ENCODE measurements at regions not wholly inside any gene's neighbourhood (a gene's known extent, or its start where the extent isn't known, plus 50 kb on each side); places are given as distances from the start of the nearest gene placed in this dataset.

- Histone ChIP-seq H3K79me2 (ENCODE audit: control insufficient read depth, insufficient read depth, low read length, poor library complexity) (no peaks in the 10 kb centered on the region), H4K12ac (ENCODE audit: low read depth, low read length) (no peak overlapping the region), H3K9ac (ENCODE audit: low read length) (no peak overlapping the region), H4K8ac (ENCODE audit: low read depth, low read length) (no peak overlapping the region), H3K4ac (ENCODE audit: low read depth, low read length) (no peak overlapping the region), H3K14ac (ENCODE audit: low read length) (no peak overlapping the region), H3K23ac (ENCODE audit: low read length) (no peak overlapping the region), H2BK5ac (ENCODE audit: low read depth, low read length, poor library complexity) (no peak overlapping the region), H2AFZ (ENCODE audit: insufficient read depth, low read length, poor library complexity) (no peak overlapping the region), H4K91ac (ENCODE audit: low read depth, low read length) (no peak overlapping the region), H3K27me3 (ENCODE audit: insufficient read depth, low read length) (no peaks in the 10 kb centered on the region), H3K36me3 (ENCODE audit: control insufficient read depth in 1 of 2, insufficient read depth in 2 of 2, low read length in 2 of 2) (no peaks in the 10 kb centered on the region), H3K18ac (ENCODE audit: low read length) (no peak overlapping the region), H2BK12ac (ENCODE audit: low read length) (no peak overlapping the region), H2BK120ac (ENCODE audit: insufficient read depth, low read length, poor library complexity) (no peak overlapping the region), H3K4me2 (ENCODE audit: low read length) (no peak overlapping the region), H2AK5ac (ENCODE audit: low read length) (no peak overlapping the region), H3K4me3 (ENCODE audit: low read depth, low read length) (no peak overlapping the region), H3K27ac (ENCODE audit: low read depth, low read length) (no peak overlapping the region), H3K9me3 (ENCODE audit: insufficient read depth, low read depth, low read length) (peaks cover 2% of the 10 kb centered on the region), H3K79me1 (ENCODE audit: low read length) (peaks cover 34% of the 10 kb centered on the region), H3K4me1 (ENCODE audit: control insufficient read depth in 1 of 2, insufficient read depth in 2 of 2, low read length in 2 of 2) (peaks cover 8 to 12% of the 10 kb centered on the region in 2 experiments)
- peak in 1 of 2 donors; percentile 51 for DNase-seq
These were observed 131.1 kb upstream of the TTC29 start for GRCh38 chr4:147076728-147077127.

- peaks cover 8 to 12% of the 10 kb centered on the region in 2 experiments for H3K4me1 ChIP-seq (ENCODE audit: control insufficient read depth in 1 of 2, insufficient read depth in 2 of 2, low read length in 2 of 2)
- H3K9ac ChIP-seq (ENCODE audit: low read length): no peak overlapping the region
- no peak overlapping the region for H3K14ac ChIP-seq (ENCODE audit: low read length)
These were observed 132.7 kb upstream of the TTC29 start for GRCh38 chr4:147078362-147078761.

GRCh38 chr4:147078875-147079658 is 133.4 kb upstream of the TTC29 start:
- peak overlapping the region; percentile 85 for H3K14ac ChIP-seq (ENCODE audit: low read length)

More at GRCh38 chr4:147078362-147078761, 132.7 kb upstream of the TTC29 start:
- peak overlapping the region; percentile 65 for H3K4ac ChIP-seq (ENCODE audit: low read depth, low read length)
- DNase-seq: peak in 1 of 2 donors; percentile 51
- H2BK120ac ChIP-seq (ENCODE audit: insufficient read depth, low read length, poor library complexity): peak overlapping the region; percentile 79
- no peaks in the 10 kb centered on the region for H3K9me3 ChIP-seq (ENCODE audit: insufficient read depth, low read depth, low read length)
- H3K23ac ChIP-seq (ENCODE audit: low read length): no peak overlapping the region
- no peak overlapping the region for H4K8ac ChIP-seq (ENCODE audit: low read depth, low read length)
- no peak overlapping the region for H4K91ac ChIP-seq (ENCODE audit: low read depth, low read length)
- H3K4me2 ChIP-seq (ENCODE audit: low read length): no peak overlapping the region
- H3K4me3 ChIP-seq (ENCODE audit: low read depth, low read length): no peak overlapping the region
- H3K36me3 ChIP-seq (ENCODE audit: control insufficient read depth in 1 of 2, insufficient read depth in 2 of 2, low read length in 2 of 2): no peaks in the 10 kb centered on the region
- H3K18ac ChIP-seq (ENCODE audit: low read length): no peak overlapping the region
- H2BK12ac ChIP-seq (ENCODE audit: low read length): no peak overlapping the region
- H3K27me3 ChIP-seq (ENCODE audit: insufficient read depth, low read length): no peaks in the 10 kb centered on the region
- H2AK5ac ChIP-seq (ENCODE audit: low read length): no peak overlapping the region
- H3K79me1 ChIP-seq (ENCODE audit: low read length): peaks cover 34% of the 10 kb centered on the region
- no peaks in the 10 kb centered on the region for H3K79me2 ChIP-seq (ENCODE audit: control insufficient read depth, insufficient read depth, low read length, poor library complexity)
- H3K27ac ChIP-seq (ENCODE audit: low read depth, low read length): peak overlapping the region; percentile 73
- H4K12ac ChIP-seq (ENCODE audit: low read depth, low read length): no peak overlapping the region
- H2BK5ac ChIP-seq (ENCODE audit: low read depth, low read length, poor library complexity): no peak overlapping the region
- no peak overlapping the region for H2AFZ ChIP-seq (ENCODE audit: insufficient read depth, low read length, poor library complexity)

DNA sequence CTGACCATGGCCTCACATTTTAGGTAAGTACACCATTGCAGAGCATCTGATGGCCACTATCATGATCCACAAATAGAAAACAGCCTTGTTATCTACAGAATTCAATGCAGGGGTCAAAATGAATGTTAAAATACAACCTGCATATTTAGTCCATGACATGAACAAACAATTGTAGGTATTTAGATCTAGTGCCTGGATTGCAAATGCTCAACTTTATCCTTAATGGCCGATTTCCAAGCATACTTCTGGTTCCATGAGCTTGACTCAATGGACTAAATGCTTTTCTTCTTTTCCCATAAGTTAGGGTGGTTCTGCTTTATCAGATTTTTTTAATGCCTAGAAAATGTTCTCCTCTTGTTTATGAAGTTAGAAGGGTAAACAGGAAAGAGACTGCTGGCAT is 139.2 kb upstream of the TTC29 start:
- Histone ChIP-seq H3K18ac (ENCODE audit: low read length) (no peak overlapping the region), H2AFZ (ENCODE audit: insufficient read depth, low read length, poor library complexity) (no peak overlapping the region), H3K79me1 (ENCODE audit: low read length) (peaks cover 29% of the 10 kb centered on the region), H3K14ac (ENCODE audit: low read length) (no peak overlapping the region), H3K79me2 (ENCODE audit: control insufficient read depth, insufficient read depth, low read length, poor library complexity) (peaks cover 2% of the 10 kb centered on the region), H3K9me3 (ENCODE audit: insufficient read depth, low read depth, low read length) (no peaks in the 10 kb centered on the region), H3K4me1 (ENCODE audit: control insufficient read depth in 1 of 2, insufficient read depth in 2 of 2, low read length in 2 of 2) (peaks cover 2 to 10% of the 10 kb centered on the region in 2 experiments), H2BK5ac (ENCODE audit: low read depth, low read length, poor library complexity) (no peak overlapping the region), H3K27me3 (ENCODE audit: insufficient read depth, low read length) (no peaks in the 10 kb centered on the region), H3K36me3 (ENCODE audit: control insufficient read depth in 1 of 2, insufficient read depth in 2 of 2, low read length in 2 of 2) (no peaks in the 10 kb centered on the region), H4K8ac (ENCODE audit: low read depth, low read length) (no peak overlapping the region), H4K12ac (ENCODE audit: low read depth, low read length) (no peak overlapping the region), H2AK5ac (ENCODE audit: low read length) (no peak overlapping the region), H3K9ac (ENCODE audit: low read length) (no peak overlapping the region), H3K4ac (ENCODE audit: low read depth, low read length) (no peak overlapping the region), H3K4me3 (ENCODE audit: low read depth, low read length) (no peak overlapping the region), H4K91ac (ENCODE audit: low read depth, low read length) (no peak overlapping the region), H2BK120ac (ENCODE audit: insufficient read depth, low read length, poor library complexity) (peak overlapping the region; percentile 100), H2BK12ac (ENCODE audit: low read length) (no peak overlapping the region), H3K27ac (ENCODE audit: low read depth, low read length) (peak overlapping the region; percentile 98), H3K23ac (ENCODE audit: low read length) (no peak overlapping the region), H3K4me2 (ENCODE audit: low read length) (no peak overlapping the region)
- no CpG with 5 or more reads among the region's 1 CpG for WGBS (ENCODE audit: extremely low coverage, insufficient coverage, insufficient read length)
- DNase-seq: peak; percentile 49 to 93

More at GRCh38 chr4:147078875-147079658, 133.4 kb upstream of the TTC29 start:
- no peak overlapping the region for H3K9ac ChIP-seq (ENCODE audit: low read length)
- H3K4me2 ChIP-seq (ENCODE audit: low read length): no peak overlapping the region
- peak overlapping the region; percentile 73 for H3K27ac ChIP-seq (ENCODE audit: low read depth, low read length)
- no peak overlapping the region for H3K4me3 ChIP-seq (ENCODE audit: low read depth, low read length)
- H4K91ac ChIP-seq (ENCODE audit: low read depth, low read length): peak overlapping the region; percentile 95
- H3K4me1 ChIP-seq (ENCODE audit: control insufficient read depth in 1 of 2, insufficient read depth in 2 of 2, low read length in 2 of 2): peaks cover 8 to 12% of the 10 kb centered on the region in 2 experiments
- peaks cover 33% of the 10 kb centered on the region for H3K79me1 ChIP-seq (ENCODE audit: low read length)
- H4K8ac ChIP-seq (ENCODE audit: low read depth, low read length): peak overlapping the region; percentile 31
- H3K27me3 ChIP-seq (ENCODE audit: insufficient read depth, low read length): no peaks in the 10 kb centered on the region
- H3K79me2 ChIP-seq (ENCODE audit: control insufficient read depth, insufficient read depth, low read length, poor library complexity): no peaks in the 10 kb centered on the region
- no peak overlapping the region for H3K23ac ChIP-seq (ENCODE audit: low read length)
- peak overlapping the region; percentile 65 for H3K4ac ChIP-seq (ENCODE audit: low read depth, low read length)
- peak overlapping the region; percentile 91 for H2BK12ac ChIP-seq (ENCODE audit: low read length)
- H3K18ac ChIP-seq (ENCODE audit: low read length): peak overlapping the region; percentile 95
- H2BK5ac ChIP-seq (ENCODE audit: low read depth, low read length, poor library complexity): peak overlapping the region; percentile 53
- DNase-seq: peak in 1 of 2 donors; percentile 34
- no CpG with 5 or more reads among the region's 17 CpGs for WGBS (ENCODE audit: extremely low coverage, insufficient coverage, insufficient read length)
- peak overlapping the region; percentile 57 for H2AFZ ChIP-seq (ENCODE audit: insufficient read depth, low read length, poor library complexity)
- H2BK120ac ChIP-seq (ENCODE audit: insufficient read depth, low read length, poor library complexity): peak overlapping the region; percentile 84
- H3K9me3 ChIP-seq (ENCODE audit: insufficient read depth, low read depth, low read length): no peaks in the 10 kb centered on the region
- H4K12ac ChIP-seq (ENCODE audit: low read depth, low read length): no peak overlapping the region
- H3K36me3 ChIP-seq (ENCODE audit: control insufficient read depth in 1 of 2, insufficient read depth in 2 of 2, low read length in 2 of 2): no peaks in the 10 kb centered on the region
- peak overlapping the region; percentile 16 for H2AK5ac ChIP-seq (ENCODE audit: low read length)
